C4-2B (cell line): ENCODE measurements at regions not wholly inside any gene's neighbourhood (a gene's known extent, or its start where the extent isn't known, plus 50 kb on each side); places are given as distances from the start of the nearest gene placed in this dataset.

ENCODE experiments used
- CTCF ChIP-seq: fragments of 450-650 bp; conservative IDR thresholded peaks from 2 replicates; pipeline ENCODE4 v1.5.1; 2017; ENCODE audit warnings: mild to moderate bottlenecking
- ZFX ChIP-seq: fragments of 450-650 bp; IDR thresholded peaks from 2 replicates; pipeline ENCODE4 v1.6.1; 2017

GRCh38 chr6:111952274-111952673, 79.0 kb upstream of the FYN start:
- no peak for TF ChIP-seq CTCF
- TF ChIP-seq ZFX: no peak
